ENCODE measurements at regions not wholly inside any gene's neighbourhood (a gene's known extent, or its start where the extent isn't known, plus 50 kb on each side); places are given as distances from the start of the nearest gene placed in this dataset.
"Not testable (repeated sequence)": the region's sequence is repeated elsewhere in the genome, so short reads cannot be mapped to it uniquely, and the experiment has no call there.

DNA sequence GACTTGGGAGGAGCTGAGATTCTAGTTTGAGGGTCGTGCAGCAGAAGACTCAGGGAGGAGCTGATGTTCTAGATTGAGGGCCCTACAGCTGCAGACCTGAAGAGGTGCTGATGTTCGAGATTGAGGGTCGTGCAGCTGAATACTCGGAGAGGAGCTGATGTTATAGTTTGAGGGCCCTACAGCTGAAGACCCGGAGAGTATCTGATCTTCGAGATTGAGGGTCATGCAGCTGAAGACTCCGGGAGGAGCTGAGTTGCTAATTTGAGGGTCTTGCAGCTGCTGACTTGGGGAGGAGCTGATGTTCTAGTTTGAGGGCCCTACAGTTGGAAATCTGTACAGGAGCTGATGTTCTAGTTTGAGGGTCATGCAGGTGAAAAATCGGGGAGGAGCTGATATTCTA lies 62.1 kb upstream of the APOD start:
- H3K4me1 Mint-ChIP-seq; H3K27ac Mint-ChIP-seq; H3K9ac ChIP-seq (ENCODE audit: extremely low read depth, low read length, poor library complexity, severe bottlenecking); H3K4me1 ChIP-seq (ENCODE audit: control insufficient read depth, insufficient read depth, low read length); H3K27me3 ChIP-seq (ENCODE audit: control insufficient read depth, insufficient read depth, low read length, poor library complexity, severe bottlenecking); H3K4me3 Mint-ChIP-seq; H3K27me3 Mint-ChIP-seq (ENCODE audit: insufficient read depth); H3K9me3 ChIP-seq (ENCODE audit: control insufficient read depth, low read length); H3K36me3 ChIP-seq (ENCODE audit: control insufficient read depth, insufficient read depth, low read length); H3K4me3 ChIP-seq (ENCODE audit: low read length); H3K27ac ChIP-seq (ENCODE audit: low read depth, low read length); DNase-seq: not testable (repeated sequence)
- H3K36me3 Mint-ChIP-seq (ENCODE audit: low read depth) = peaks cover 44% of the 10 kb centered on the region
- WGBS, 2 experiments (ENCODE audit: insufficient coverage in 1 of 2, insufficient read length in 1 of 2) = 84 to 86% methylated on average over 7 to 8 of the region's 8 CpGs
- peaks cover 24% of the 10 kb centered on the region for H3K9me3 Mint-ChIP-seq

GRCh38 chr3:195643245-195643644 lies 59.5 kb upstream of the APOD start:
- Mint-ChIP-seq H3K36me3 (ENCODE audit: low read depth) (peaks cover 40% of the 10 kb centered on the region), H3K9me3 (peaks cover 24% of the 10 kb centered on the region)
- H3K9me3 ChIP-seq (ENCODE audit: control insufficient read depth, low read length); H3K4me1 Mint-ChIP-seq; DNase-seq; H3K27ac ChIP-seq (ENCODE audit: low read depth, low read length); H3K4me3 Mint-ChIP-seq; H3K27ac Mint-ChIP-seq; H3K27me3 Mint-ChIP-seq (ENCODE audit: insufficient read depth); H3K4me1 ChIP-seq (ENCODE audit: control insufficient read depth, insufficient read depth, low read length); H3K36me3 ChIP-seq (ENCODE audit: control insufficient read depth, insufficient read depth, low read length); H3K27me3 ChIP-seq (ENCODE audit: control insufficient read depth, insufficient read depth, low read length, poor library complexity, severe bottlenecking); H3K4me3 ChIP-seq (ENCODE audit: low read length); H3K9ac ChIP-seq (ENCODE audit: extremely low read depth, low read length, poor library complexity, severe bottlenecking): not testable (repeated sequence)
- WGBS, 2 experiments (ENCODE audit: insufficient coverage in 1 of 2, insufficient read length in 1 of 2) = 63 to 86% methylated on average over 2 to 8 of the region's 11 CpGs

DNA sequence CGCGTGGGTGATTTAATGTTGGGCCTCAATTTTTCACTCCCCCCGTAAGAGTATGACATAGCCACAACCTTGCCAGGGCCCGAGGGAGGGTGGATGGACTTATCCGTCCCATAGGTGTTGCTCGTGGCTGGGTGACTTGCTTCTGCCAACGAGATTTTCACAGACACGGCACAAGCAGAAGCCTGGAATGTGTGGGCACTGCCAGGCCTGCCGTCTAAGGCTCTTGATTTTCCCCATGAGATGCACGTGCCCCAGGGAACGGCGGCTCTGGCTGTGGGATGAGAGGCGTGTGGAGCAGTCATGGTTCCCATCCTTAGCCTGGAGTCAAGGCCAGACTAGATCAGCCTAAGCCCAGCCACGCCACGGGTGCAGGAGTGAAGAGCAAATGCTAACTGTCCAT lies 58.6 kb upstream of the APOD start:
- Mint-ChIP-seq H3K9me3 (peaks cover 24% of the 10 kb centered on the region), H3K36me3 (ENCODE audit: low read depth) (peaks cover 36% of the 10 kb centered on the region)
- H3K27me3 ChIP-seq (ENCODE audit: control insufficient read depth, insufficient read depth, low read length, poor library complexity, severe bottlenecking); H3K4me1 Mint-ChIP-seq; H3K9ac ChIP-seq (ENCODE audit: extremely low read depth, low read length, poor library complexity, severe bottlenecking); H3K36me3 ChIP-seq (ENCODE audit: control insufficient read depth, insufficient read depth, low read length); H3K4me1 ChIP-seq (ENCODE audit: control insufficient read depth, insufficient read depth, low read length); H3K9me3 ChIP-seq (ENCODE audit: control insufficient read depth, low read length); H3K27ac ChIP-seq (ENCODE audit: low read depth, low read length); H3K27me3 Mint-ChIP-seq (ENCODE audit: insufficient read depth); H3K4me3 ChIP-seq (ENCODE audit: low read length); H3K4me3 Mint-ChIP-seq; H3K27ac Mint-ChIP-seq: not testable (repeated sequence)
- peak; percentile 31 for DNase-seq
- WGBS, 2 experiments (ENCODE audit: insufficient coverage in 1 of 2, insufficient read length in 1 of 2) = 87 to 93% methylated on average over 12 to 13 of the region's 15 CpGs

GRCh38 chr3:195638456-195638855 lies 54.7 kb upstream of the APOD start:
- not testable (repeated sequence) for H3K9me3 Mint-ChIP-seq; H3K4me3 Mint-ChIP-seq; DNase-seq; H3K27ac ChIP-seq (ENCODE audit: low read depth, low read length); H3K27me3 ChIP-seq (ENCODE audit: control insufficient read depth, insufficient read depth, low read length, poor library complexity, severe bottlenecking); H3K4me3 ChIP-seq (ENCODE audit: low read length); H3K36me3 ChIP-seq (ENCODE audit: control insufficient read depth, insufficient read depth, low read length); H3K27ac Mint-ChIP-seq; H3K9me3 ChIP-seq (ENCODE audit: control insufficient read depth, low read length); H3K27me3 Mint-ChIP-seq (ENCODE audit: insufficient read depth); H3K4me1 Mint-ChIP-seq; H3K4me1 ChIP-seq (ENCODE audit: control insufficient read depth, insufficient read depth, low read length); H3K9ac ChIP-seq (ENCODE audit: extremely low read depth, low read length, poor library complexity, severe bottlenecking)
- WGBS, 2 experiments (ENCODE audit: insufficient coverage in 1 of 2, insufficient read length in 1 of 2) = 88 to 96% methylated on average over 5 to 9 of the region's 10 CpGs
- peaks cover 16% of the 10 kb centered on the region for H3K36me3 Mint-ChIP-seq (ENCODE audit: low read depth)

DNA sequence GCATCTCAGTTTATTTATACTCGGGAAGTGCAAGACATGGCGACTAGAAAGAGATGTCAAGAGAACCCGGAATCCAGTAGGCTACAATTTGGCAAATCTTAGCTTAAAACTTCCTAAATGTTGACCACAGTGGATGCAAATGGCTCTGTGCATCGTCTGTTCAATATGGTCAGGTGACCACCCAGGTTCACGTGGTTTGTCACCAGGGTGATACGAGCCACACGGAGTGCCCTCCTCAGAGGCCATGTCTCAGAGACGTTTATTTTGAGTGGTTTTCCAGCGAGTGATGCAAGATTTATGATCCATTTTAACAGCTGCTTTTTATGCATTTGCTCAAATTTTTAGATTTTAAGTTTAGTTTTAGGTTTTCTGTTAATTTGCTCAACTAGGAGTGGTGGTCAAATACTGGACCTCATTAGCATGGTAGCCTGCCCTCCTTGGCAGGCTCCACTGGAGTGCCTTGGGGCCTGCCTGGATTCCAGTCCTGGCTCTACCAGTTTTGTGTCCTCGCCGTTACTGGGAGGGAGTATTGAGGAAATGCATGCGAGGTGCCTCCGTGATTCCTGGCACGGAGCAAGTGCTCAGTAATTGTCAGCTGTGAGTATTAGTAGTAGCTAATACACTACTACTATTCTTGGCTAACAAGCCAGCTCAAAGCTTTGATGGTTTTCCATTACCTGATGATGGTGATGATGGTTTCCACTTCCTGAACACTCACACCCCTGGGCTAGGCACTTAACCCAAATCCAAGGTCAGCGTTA lies 53.9 kb upstream of the APOD start:
- not testable (repeated sequence) for H3K4me1 ChIP-seq (ENCODE audit: control insufficient read depth, insufficient read depth, low read length); H3K4me1 Mint-ChIP-seq; H3K4me3 ChIP-seq (ENCODE audit: low read length); H3K9me3 Mint-ChIP-seq; H3K9me3 ChIP-seq (ENCODE audit: control insufficient read depth, low read length); H3K27me3 Mint-ChIP-seq (ENCODE audit: insufficient read depth); DNase-seq; H3K27me3 ChIP-seq (ENCODE audit: control insufficient read depth, insufficient read depth, low read length, poor library complexity, severe bottlenecking); H3K9ac ChIP-seq (ENCODE audit: extremely low read depth, low read length, poor library complexity, severe bottlenecking); H3K36me3 ChIP-seq (ENCODE audit: control insufficient read depth, insufficient read depth, low read length); H3K36me3 Mint-ChIP-seq (ENCODE audit: low read depth); H3K27ac Mint-ChIP-seq; H3K27ac ChIP-seq (ENCODE audit: low read depth, low read length)
- WGBS, 2 experiments (ENCODE audit: insufficient coverage in 1 of 2, insufficient read length in 1 of 2) = 91% methylated on average over 6 of the region's 15 CpGs; no CpG with 5 or more reads in 1 of the 2 experiments
- H3K4me3 Mint-ChIP-seq = peak overlapping the region; percentile 24

DNA sequence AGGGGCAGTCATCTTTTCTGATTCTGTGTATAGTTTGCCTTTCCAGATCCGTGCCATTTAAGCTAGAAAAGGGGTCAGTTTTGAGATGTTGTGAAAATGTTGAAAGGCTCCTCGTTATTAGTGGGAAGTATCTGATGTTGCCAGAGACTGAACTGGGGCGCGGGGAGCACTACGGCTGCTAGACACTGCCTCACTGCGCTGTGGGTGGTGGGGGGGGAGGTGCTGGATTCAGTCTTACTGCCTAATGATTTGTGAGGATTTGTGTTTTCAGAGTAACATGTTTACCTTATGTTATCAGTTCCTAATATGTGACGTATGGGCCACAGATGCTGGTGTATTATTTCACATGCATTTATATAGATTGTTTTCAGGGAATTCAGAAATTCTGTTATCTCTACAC lies 53.3 kb upstream of the APOD start:
- H3K36me3 Mint-ChIP-seq (ENCODE audit: low read depth); H3K4me1 ChIP-seq (ENCODE audit: control insufficient read depth, insufficient read depth, low read length); H3K4me1 Mint-ChIP-seq; H3K36me3 ChIP-seq (ENCODE audit: control insufficient read depth, insufficient read depth, low read length); H3K27ac ChIP-seq (ENCODE audit: low read depth, low read length); DNase-seq; H3K9me3 Mint-ChIP-seq; H3K27me3 ChIP-seq (ENCODE audit: control insufficient read depth, insufficient read depth, low read length, poor library complexity, severe bottlenecking); H3K27me3 Mint-ChIP-seq (ENCODE audit: insufficient read depth); H3K4me3 ChIP-seq (ENCODE audit: low read length); H3K27ac Mint-ChIP-seq; H3K9me3 ChIP-seq (ENCODE audit: control insufficient read depth, low read length); H3K9ac ChIP-seq (ENCODE audit: extremely low read depth, low read length, poor library complexity, severe bottlenecking): not testable (repeated sequence)
- H3K4me3 Mint-ChIP-seq = peak overlapping the region; percentile 24
- WGBS, 2 experiments (ENCODE audit: insufficient coverage in 1 of 2, insufficient read length in 1 of 2) = 85% methylated on average over 4 of the region's 7 CpGs; no CpG with 5 or more reads in 1 of the 2 experiments

DNA sequence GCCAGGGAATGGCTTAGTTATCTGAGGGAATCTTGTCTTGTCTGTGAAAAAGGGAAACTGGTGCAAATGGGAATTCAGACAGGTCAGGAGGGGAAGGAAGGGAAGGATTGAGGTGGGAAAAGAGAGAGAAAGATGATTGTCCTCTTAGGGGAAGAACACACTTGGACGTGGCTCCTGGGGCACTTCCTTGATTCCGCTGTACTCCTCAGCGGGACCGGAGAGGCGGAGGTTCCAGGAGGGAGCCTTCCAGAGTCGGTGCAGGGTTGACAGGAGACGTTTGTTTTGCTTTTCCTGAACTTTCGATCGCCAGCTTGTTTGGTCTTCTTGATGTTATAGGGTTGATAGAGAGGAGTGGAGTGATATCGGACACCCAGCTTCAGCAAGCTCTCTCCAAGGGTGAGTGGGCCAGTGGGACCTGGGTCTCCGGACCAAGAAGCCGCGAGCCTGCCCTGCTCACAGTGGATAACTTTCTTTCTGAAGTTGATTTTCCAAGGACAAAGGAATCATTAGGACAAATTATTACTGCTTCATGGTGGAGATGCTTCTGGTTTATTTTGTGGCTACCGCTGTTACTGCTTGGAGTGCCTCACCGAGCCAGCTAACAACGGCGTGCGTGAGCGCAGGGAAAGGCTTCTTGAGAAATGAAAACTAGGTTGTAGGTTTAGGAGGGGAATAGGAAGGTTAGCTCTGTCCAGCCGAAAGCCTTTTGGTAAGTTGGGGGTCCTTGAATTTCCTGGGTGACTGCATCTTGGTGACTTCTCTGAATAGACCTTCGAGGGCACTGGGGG lies 52.4 kb upstream of the APOD start:
- H3K4me3 Mint-ChIP-seq = peak overlapping the region; percentile 46
- not testable (repeated sequence) for H3K36me3 Mint-ChIP-seq (ENCODE audit: low read depth); H3K27ac Mint-ChIP-seq; H3K9me3 ChIP-seq (ENCODE audit: control insufficient read depth, low read length); H3K27me3 ChIP-seq (ENCODE audit: control insufficient read depth, insufficient read depth, low read length, poor library complexity, severe bottlenecking); H3K36me3 ChIP-seq (ENCODE audit: control insufficient read depth, insufficient read depth, low read length); H3K27me3 Mint-ChIP-seq (ENCODE audit: insufficient read depth); H3K4me1 ChIP-seq (ENCODE audit: control insufficient read depth, insufficient read depth, low read length); H3K9me3 Mint-ChIP-seq; H3K27ac ChIP-seq (ENCODE audit: low read depth, low read length); H3K9ac ChIP-seq (ENCODE audit: extremely low read depth, low read length, poor library complexity, severe bottlenecking); H3K4me1 Mint-ChIP-seq
- 72 to 76% methylated on average over 3 to 17 of the region's 21 CpGs for WGBS, 2 experiments (ENCODE audit: insufficient coverage in 1 of 2, insufficient read length in 1 of 2)
- H3K4me3 ChIP-seq (ENCODE audit: low read length) = peak overlapping the region; percentile 80
- peak; percentile 59 for DNase-seq
